Upper lobe of left lung (tissue), 4 donors: ENCODE measurements at regions not wholly inside any gene's neighbourhood (a gene's known extent, or its start where the extent isn't known, plus 50 kb on each side); places are given as distances from the start of the nearest gene placed in this dataset.

ENCODE experiments used
- CTCF ChIP-seq, 6 experiments: fragments of 450-650 bp in 4 of 6; fragments of 200-600 bp in 2 of 6; sonication (generic) in 2 of 6; IDR thresholded peaks; one replicate each; pipeline ENCODE4 v1.5.1; 2016 to 2019; ENCODE audit warnings: antibody characterized with exemption in 6 of 6
- EP300 ChIP-seq, 4 donors: sonication (generic); formaldehyde crosslinking; IDR thresholded peaks; one replicate each; pipeline ENCODE4 v1.5.1; 2017; ENCODE audit warnings: antibody characterized with exemption in 4 of 4, control low read depth in 2 of 4
- POLR2A ChIP-seq, 4 donors: fragments of 450-650 bp; IDR thresholded peaks; one replicate each; pipeline ENCODE4 v1.5.1; 2016 to 2017; ENCODE audit warnings: antibody characterized with exemption in 4 of 4, mild to moderate bottlenecking in 2 of 4
- POLR2AphosphoS5 ChIP-seq, 2 donors: sonication (generic); formaldehyde crosslinking; IDR thresholded peaks; one replicate each; pipeline ENCODE4 v1.5.1; 2017; ENCODE audit warnings: antibody characterized with exemption in 2 of 2

- TF ChIP-seq POLR2AphosphoS5 (IDR thresholded peaks at IDR 0.05) (no peak), CTCF (IDR thresholded peaks at IDR 0.05) (no peak), POLR2A (IDR thresholded peaks at IDR 0.05) (no peak), EP300 (IDR thresholded peaks at IDR 0.05) (no peak)
Measured at GRCh38 chr2:16971722-16972234, 306.1 kb upstream of the CYRIA start.
